AG04450 (cell line): ENCODE measurements at regions not wholly inside any gene's neighbourhood (a gene's known extent, or its start where the extent isn't known, plus 50 kb on each side); places are given as distances from the start of the nearest gene placed in this dataset.

ENCODE experiments used
- CTCF ChIA-PET: fragments of 300-600, 350-600 bp; formaldehyde crosslinking; extraction: SDS; loops from one replicate; lab custom pipeline; 2022; ENCODE audit warnings: antibody characterized with exemption, inconsistent platforms; lab: Charles Lee
- POLR2A ChIA-PET: fragments of 350-600 bp; formaldehyde crosslinking; extraction: SDS; loops from one replicate; lab custom pipeline; 2021; ENCODE audit warnings: antibody characterized with exemption, inconsistent platforms; lab: Yijun Ruan, JAX
- DNase-seq: peaks from one replicate; pipeline ENCODE4 v3.0.0-alpha.2; 2011; ENCODE audit warnings: low read depth, low spot score
- H3K27ac ChIP-seq: one replicate; pipeline ENCODE4 v1.5.1; 2012; ENCODE audit warnings: low read depth, low read length, control low read depth
- H3K27me3 ChIP-seq: one replicate; pipeline ENCODE4 v1.6.0; 2012; ENCODE audit warnings: low read length; ENCODE audit not compliant: control insufficient read depth, insufficient read depth
- H3K4me3 ChIP-seq: 2 replicates; pipeline ENCODE4 v1.5.1; 2011; ENCODE audit warnings: mild to moderate bottlenecking, low read depth, low read length, control low read depth
- H3K9me3 ChIP-seq: 2 replicates; pipeline ENCODE4 v1.5.1; 2012; ENCODE audit warnings: low read length; ENCODE audit not compliant: control insufficient read depth, insufficient read depth
- CTCF ChIP-seq: IDR thresholded peaks from 2 replicates; pipeline ENCODE4 v1.5.1; 2011; ENCODE audit warnings: low read depth, low read length, control low read depth, inconsistent platforms

GRCh38 chr4:157964463-157964862 lies 208.4 kb downstream of the GASK1B start:
- ChIA-PET CTCF (interaction anchor here (1.3 kb wide), 1 partner anchor 10 kb away, joined by 3 read pairs; no protein-coding TSS in a partner anchor), POLR2A (no interaction called here)
- no peak overlapping the region for H3K27ac ChIP-seq
- H3K27me3 ChIP-seq, result no peaks in the 10 kb centered on the region
- no peak for TF ChIP-seq CTCF
- H3K4me3 ChIP-seq, result no peak overlapping the region
- DNase-seq, result no peak
- H3K9me3 ChIP-seq, result no peaks in the 10 kb centered on the region

GRCh38 chr4:157961229-157961990 lies 211.4 kb downstream of the GASK1B start:
- H3K27me3 ChIP-seq, result no peaks in the 10 kb centered on the region
- no peak overlapping the region for H3K4me3 ChIP-seq
- POLR2A ChIA-PET, result no interaction called here
- no peak for DNase-seq
- H3K9me3 ChIP-seq, result no peaks in the 10 kb centered on the region
- CTCF ChIA-PET, result no interaction called here
- no peak overlapping the region for H3K27ac ChIP-seq
- no peak for TF ChIP-seq CTCF

- CTCF ChIA-PET, result no interaction called here
- DNase-seq, result no peak
- no peak overlapping the region for H3K4me3 ChIP-seq
- POLR2A ChIA-PET, result no interaction called here
- H3K27me3 ChIP-seq, result no peaks in the 10 kb centered on the region
- H3K27ac ChIP-seq, result no peak overlapping the region
- TF ChIP-seq CTCF, result no peak
- no peaks in the 10 kb centered on the region for H3K9me3 ChIP-seq
These were observed 214.9 kb downstream of the GASK1B start for GRCh38 chr4:157957905-157958304.

GRCh38 chr4:157942017-157942416 lies 230.8 kb downstream of the GASK1B start:
- no peaks in the 10 kb centered on the region for H3K27me3 ChIP-seq
- no peak overlapping the region for H3K27ac ChIP-seq
- ChIA-PET CTCF (no interaction called here), POLR2A (no interaction called here)
- H3K9me3 ChIP-seq, result no peaks in the 10 kb centered on the region
- no peak overlapping the region for H3K4me3 ChIP-seq
- TF ChIP-seq CTCF, result no peak
- no peak for DNase-seq

- Histone ChIP-seq H3K27me3 (no peaks in the 10 kb centered on the region), H3K27ac (no peak overlapping the region), H3K4me3 (no peak overlapping the region), H3K9me3 (no peaks in the 10 kb centered on the region)
- no peak for DNase-seq
- CTCF ChIA-PET, result no interaction called here
- POLR2A ChIA-PET, result no interaction called here
- TF ChIP-seq CTCF, result no peak
These were observed 238.7 kb downstream of the GASK1B start for GRCh38 chr4:157934151-157934550.
